Epidermal melanocyte (primary cell): ENCODE measurements at regions not wholly inside any gene's neighbourhood (a gene's known extent, or its start where the extent isn't known, plus 50 kb on each side); places are given as distances from the start of the nearest gene placed in this dataset.
"Not testable (repeated sequence)": the region's sequence is repeated elsewhere in the genome, so short reads cannot be mapped to it uniquely, and the experiment has no call there.

Source experiments
- DNase-seq: peaks from one replicate; pipeline ENCODE4 v3.0.0; 2011; ENCODE audit warnings: low spot score; ENCODE audit not compliant: insufficient read length

DNA sequence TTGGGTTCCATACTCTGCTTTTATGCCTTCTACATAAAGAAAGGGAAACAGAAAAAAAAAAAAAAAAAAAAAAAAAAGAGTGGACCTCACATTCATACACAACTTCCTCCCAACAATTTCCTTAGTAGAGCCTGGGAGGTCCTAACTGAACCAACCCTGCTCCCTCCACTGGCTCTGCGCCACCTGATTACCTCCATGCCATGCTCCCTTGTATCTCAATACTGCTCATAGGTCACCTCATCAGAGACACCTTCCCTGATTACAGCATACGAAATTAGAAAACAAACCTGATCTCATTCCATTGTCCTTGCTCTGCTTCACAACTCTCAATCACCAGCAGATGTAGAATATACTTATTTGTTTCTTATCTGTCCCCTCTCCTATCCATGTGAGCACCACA lies 134.2 kb upstream of the EYA4 start:
- DNase-seq, result no peak

DNA sequence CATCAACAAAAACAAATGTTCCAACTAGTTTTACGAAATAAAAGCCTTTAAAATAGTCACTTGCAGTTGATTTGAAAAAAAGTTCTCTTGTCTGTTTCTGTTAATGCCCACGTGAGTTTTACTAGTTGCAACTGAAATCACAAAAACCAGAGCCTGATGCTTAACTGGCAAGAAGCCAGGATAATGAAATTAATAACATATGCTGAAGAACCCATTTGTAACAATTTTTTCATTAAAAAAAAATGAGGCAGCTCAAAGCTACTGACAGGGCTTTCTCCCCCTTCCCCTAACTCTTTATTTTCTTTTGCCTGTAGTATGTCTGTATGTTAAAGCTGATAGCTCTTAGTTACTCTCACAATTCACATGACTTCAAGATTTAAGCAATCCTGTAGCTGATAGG lies 132.7 kb upstream of the EYA4 start:
- no peak for DNase-seq

- DNase-seq, result no peak
Measured at GRCh38 chr6:133114973-133115372, 126.2 kb upstream of the EYA4 start.

DNA sequence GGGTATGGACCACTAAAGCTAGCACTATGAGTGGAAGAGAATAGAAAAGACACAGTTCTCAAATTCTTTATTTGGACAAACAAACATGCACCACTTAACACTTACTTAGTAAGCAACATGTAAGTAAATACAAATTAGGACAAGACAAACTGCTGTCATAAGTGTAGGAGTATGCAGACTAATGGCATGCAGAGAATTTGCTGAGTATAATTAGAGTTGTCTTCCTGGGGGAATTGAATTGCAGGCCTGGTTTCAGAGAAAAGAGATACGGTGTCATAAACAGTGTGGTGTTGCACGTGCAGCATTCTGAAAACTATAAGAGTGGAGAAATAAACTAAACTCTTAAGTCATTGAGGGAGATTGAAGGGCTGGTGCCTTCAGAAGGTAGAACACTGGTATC lies 125.2 kb upstream of the EYA4 start:
- no peak for DNase-seq

- DNase-seq, result no peak
Measured at GRCh38 chr6:133128191-133128590, 113.0 kb upstream of the EYA4 start.

- DNase-seq, result no peak
Measured at GRCh38 chr6:133129556-133129955, 111.6 kb upstream of the EYA4 start.

- DNase-seq, result no peak
Measured at GRCh38 chr6:133130863-133131262, 110.3 kb upstream of the EYA4 start.

DNA sequence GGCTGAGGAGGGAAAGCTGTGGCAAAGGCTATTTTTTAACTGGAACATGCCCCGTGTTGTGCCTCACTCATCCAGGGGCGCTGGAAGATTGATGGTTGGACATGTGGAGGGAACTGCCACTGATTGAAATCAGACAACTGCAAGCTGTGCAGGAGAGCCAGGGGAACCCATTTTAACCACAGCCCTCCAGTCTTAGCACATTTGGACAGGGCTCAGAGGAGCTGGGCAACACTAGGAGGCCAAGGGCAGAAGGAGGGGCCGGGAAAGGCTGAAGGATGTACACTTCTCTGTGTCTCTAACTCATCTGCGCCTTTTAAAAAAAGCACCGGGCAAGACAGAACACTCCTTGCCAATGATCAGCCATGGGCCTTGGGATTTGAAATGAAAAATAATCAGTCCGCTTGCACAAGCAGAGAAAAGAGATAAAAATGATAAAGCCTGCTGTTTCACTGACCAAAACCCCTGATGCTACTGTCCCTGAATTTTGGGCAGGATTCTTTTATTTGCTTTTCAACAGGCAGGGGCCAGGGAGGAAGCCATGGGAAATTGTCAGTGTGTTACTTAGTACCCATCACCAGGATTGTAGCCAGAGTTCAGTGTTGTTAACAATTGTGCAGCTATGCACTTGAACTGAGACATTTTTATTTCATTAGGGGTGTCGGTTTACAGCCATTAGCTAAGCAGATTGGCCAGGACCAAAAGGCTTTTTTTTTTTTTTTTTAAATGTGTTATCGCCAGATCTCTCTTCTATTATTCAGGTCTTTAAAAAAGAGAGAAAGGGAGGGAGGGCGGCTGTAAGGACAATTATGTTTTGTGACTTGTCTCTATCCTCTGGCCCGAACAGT lies 109.3 kb upstream of the EYA4 start:
- no peak for DNase-seq

GRCh38 chr6:133132466-133132971 lies 108.6 kb upstream of the EYA4 start:
- DNase-seq, result no peak

DNA sequence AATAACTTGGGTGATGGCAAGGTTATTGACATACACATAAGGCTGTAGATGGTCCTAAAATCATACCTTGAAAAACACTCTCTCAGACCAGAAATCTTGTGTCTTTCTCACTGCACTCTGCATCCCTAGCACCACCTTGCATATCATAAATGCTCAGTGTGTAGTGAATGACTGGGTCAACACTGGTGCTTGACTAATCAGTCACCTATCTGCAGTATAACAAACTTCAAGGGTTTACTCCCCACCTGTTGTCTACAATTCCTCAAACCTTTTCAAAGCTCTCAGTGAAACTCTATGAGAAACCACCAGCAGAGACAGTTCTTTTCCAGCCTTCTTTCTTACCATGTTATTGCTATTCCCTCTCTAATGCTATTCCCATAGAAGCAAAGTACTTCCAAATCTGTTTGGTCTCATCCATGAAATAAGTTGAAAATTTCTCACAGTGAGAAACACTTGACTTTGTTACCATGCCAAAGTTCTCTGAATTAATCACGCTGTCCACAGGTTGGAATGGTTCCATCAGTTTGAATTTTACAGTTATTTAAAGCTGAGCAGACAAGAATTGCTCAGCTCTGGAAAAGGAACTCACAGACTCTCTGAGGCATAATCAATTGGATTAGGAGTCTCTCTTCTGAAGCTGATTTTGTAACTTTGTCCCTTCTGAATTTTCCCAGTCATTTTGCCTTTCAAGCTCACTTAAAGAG lies 104.8 kb upstream of the EYA4 start:
- no peak for DNase-seq

- not testable (repeated sequence) for DNase-seq
Measured at GRCh38 chr6:133147470-133148184, 93.5 kb upstream of the EYA4 start.

DNA sequence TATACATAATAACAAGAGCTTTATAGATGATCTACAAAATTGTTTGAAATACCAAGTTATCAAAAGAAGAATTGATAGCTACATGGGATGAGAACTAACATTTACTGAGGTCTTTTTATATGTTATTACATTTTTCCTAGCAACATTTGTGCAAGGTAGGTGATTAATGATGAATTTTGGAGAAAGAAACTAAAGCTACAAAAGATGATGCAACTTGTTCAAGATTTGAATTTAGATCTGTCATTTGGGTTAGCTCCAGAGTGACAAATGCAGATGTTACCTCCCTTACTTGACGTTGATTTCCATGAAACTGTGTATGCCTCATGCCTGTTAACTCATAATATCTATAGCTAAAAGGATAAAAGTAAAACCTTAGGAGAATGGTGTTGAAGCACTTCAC lies 84.5 kb upstream of the EYA4 start:
- no peak for DNase-seq

DNA sequence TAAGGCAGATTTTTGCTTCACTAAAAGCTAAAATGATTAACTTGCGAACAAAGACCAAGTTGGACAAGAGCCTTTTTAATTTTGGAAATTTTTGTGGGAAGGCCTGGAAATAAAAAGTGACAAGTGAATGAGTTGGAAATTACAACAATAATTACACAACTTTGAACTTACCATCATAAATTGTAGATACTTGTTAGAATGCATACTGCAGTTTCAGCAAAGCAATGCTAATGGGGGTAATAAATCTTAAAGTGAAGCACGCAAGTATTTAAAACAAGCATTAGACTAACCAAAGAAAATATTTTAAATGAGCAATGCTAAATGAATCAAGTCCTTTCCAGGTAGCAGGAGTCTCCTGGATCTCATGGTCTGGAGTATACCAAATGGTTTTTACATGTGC lies 83.2 kb upstream of the EYA4 start:
- DNase-seq, result no peak

DNA sequence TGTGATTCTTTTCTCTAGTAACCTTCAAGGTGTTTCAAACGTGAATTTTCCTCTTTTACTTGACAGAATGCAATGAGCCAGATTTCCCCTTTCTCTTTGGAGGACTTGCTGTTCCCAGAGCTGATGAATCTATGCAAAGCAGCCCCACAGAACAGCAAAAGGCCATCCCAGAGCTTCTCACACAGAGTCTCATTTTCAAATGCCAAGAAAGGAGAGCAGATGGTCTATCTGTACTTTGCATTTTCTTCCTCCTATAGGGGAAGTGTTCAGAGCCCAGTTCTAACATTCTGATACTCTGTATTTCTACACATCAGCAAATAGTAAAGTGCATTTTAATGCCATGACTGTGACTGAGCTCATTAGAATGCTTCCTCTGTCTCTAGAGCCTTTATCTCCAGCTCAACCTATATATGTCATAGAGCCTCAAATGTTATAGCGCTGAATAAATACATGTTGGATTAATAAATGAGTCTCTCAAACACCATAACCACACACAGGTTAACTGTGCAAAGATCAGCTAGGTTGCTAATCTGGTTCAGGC lies 81.8 kb upstream of the EYA4 start:
- no peak for DNase-seq

DNA sequence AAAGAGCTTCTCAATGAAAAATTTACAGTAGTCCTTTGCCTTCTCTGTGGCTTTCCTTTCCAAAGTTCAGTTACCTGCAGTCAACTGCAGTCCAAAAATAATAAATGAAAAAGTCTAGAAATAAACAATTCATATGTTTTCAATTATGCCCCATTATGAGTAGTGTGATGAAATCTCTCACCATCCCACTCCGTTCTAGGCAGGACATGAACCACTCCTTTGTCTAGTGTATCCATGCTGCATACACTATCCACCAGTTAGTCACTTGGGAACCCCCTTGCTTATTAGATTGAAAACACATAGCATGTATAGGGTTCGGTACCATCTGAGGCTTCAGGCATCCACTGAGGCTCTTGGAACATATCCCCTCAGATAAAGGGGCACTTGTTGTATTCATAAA lies 80.6 kb upstream of the EYA4 start:
- DNase-seq, result no peak

DNA sequence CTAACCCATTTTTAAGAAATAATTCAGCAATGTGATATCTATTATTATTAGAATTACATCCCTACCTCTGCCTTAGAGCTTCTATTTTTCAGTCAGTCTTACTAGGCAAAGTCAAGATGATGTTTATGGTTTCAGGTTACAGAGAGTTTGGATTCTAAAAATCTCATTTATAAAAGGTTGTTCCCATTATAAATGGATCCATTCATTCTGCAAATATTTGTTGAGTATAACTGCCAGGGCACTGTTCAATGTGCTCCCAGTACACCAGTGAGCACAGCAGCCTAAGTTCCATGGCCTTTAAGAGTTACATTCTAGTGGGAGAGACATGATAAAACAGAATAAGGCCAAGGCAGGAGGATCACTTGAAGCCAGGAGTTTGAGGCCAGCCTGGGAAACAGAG lies 75.9 kb upstream of the EYA4 start:
- no peak for DNase-seq

DNA sequence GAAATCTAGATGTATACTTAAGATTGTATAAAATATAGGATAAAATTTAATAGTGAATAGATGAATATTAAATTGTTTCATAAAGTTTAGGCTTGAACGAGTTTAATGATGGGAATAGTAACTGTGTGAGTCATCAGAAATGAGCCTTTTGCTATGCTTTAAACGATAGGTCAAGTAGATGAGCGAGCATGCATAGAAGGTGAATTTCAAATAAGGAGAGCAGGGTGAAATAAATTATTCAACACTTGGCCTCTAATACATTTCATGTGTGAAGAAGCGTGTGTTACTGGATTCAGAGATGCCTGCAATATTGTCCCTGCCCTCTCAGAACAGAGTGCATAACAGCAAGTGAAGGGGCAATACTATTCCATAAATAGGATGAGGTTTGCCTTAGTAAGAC lies 74.4 kb upstream of the EYA4 start:
- DNase-seq, result no peak

- no peak for DNase-seq
Measured at GRCh38 chr6:133169901-133170300, 71.3 kb upstream of the EYA4 start.

GRCh38 chr6:133170602-133171001 lies 70.6 kb upstream of the EYA4 start:
- no peak for DNase-seq

DNA sequence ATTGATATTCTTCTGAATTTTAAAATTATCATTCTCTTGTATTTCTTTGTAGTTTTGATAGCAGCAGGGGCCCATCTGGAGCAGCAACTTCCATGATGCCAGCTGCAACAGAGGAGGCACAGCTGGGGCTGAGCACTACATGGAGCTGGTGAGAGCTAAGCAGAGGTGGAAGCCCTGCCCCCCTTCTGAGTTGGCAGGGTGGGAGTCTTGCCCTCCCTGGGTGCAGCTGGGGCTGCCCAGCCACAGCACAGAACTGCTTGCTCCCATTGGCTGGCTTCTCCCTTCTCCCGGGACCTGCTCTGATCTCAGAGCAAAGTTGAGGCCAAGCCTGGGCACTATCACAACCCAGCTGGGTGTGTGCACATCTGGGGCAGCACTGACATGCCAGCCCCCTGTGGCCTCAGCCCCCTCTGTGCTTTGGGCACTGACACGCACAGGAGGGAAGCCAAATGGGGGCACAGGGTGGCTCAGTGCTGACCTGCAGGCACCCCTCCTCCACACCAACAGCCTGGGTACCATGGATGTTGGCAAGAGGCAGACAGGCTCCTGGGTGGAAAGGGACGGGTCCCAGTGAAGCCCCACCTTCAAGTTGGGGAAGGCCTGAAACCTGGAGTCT lies 69.1 kb upstream of the EYA4 start:
- DNase-seq, result no peak

DNA sequence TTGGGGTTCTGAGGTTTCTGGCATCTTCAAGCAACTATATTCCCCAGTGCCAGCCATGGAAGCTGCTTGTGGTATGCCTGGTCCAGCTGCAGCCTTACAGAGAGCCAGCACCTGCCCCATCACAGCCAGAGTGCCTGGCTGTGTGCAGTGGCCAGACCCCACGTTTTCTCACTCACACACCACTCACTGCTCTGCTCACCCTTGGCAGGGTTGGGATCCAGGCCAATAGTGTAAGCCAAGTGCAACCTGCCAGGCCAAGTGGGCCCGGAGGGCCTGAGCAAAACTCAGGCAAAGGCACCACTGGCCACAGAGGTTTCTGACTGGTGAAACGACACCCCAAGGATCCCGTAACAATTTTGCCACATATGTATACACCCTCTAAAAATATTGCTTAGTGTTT lies 67.9 kb upstream of the EYA4 start:
- no peak for DNase-seq
